Left cardiac atrium (tissue), 4 donors: ENCODE measurements at regions not wholly inside any gene's neighbourhood (a gene's known extent, or its start where the extent isn't known, plus 50 kb on each side); places are given as distances from the start of the nearest gene placed in this dataset.
A peak's percentile ranks its signal among the peaks of the same experiment; 100 is the strongest.
"Not testable (repeated sequence)": the region's sequence is repeated elsewhere in the genome, so short reads cannot be mapped to it uniquely, and the experiment has no call there.

Experiments used
- ATAC-seq, 2 donors: fragments of 200-7000 bp; cut with Tn5 transposase; one replicate each; pipeline ENCODE4 v1.9.1; 2020; ENCODE audit warnings: mild to moderate bottlenecking in 2 of 2, moderate library complexity in 2 of 2
- DNase-seq: peaks from one replicate; pipeline ENCODE4 v3.0.0-alpha.2; 2020
- intact Hi-C, 2 donors: fragments of 100-400 bp; cut with DNase I; formaldehyde crosslinking; loops; one replicate each; pipeline versions ENCODE4 v1.14.1 to v1.15.1; 2022 to 2023
- donor health status: DM: no; HTN: yes; CAD: no.
- donor health status: DM: no; HTN: yes; CAD: no; lungs with severe emphysema.
- donor health status: DM: yes; HTN: yes; CAD: no.
- donor health status: Dilated cardiomyopathy.

- intact Hi-C loops, result no loop called here
- no peak for ATAC-seq
- DNase-seq, result no peak
These were observed 52.4 kb downstream of the ELAPOR2 start for GRCh38 chr7:87007038-87007437.

- intact Hi-C loops, result no loop called here
- DNase-seq, result no peak
- no peak for ATAC-seq
These were observed 54.5 kb downstream of the ELAPOR2 start for GRCh38 chr7:87004956-87005355.

- DNase-seq (no peak), ATAC-seq (peak; percentile 72 to 73)
- intact Hi-C loops, result no loop called here
These were observed 55.3 kb downstream of the ELAPOR2 start for GRCh38 chr7:87003872-87004798.

GRCh38 chr7:87001214-87001613 is 58.2 kb downstream of the ELAPOR2 start:
- ATAC-seq (peak; percentile 30 to 43), DNase-seq (no peak)
- intact Hi-C loops, result no loop called here

GRCh38 chr7:87000344-87000743 is 59.1 kb downstream of the ELAPOR2 start:
- intact Hi-C loops, result no loop called here
- DNase-seq (no peak), ATAC-seq (peak in 1 of 2 donors; percentile 71)

GRCh38 chr7:86999750-87000149 is 59.7 kb downstream of the ELAPOR2 start:
- no peak for DNase-seq
- intact Hi-C loops, result no loop called here
- no peak for ATAC-seq

- intact Hi-C loops, result no loop called here
- DNase-seq (no peak), ATAC-seq (no peak)
These were observed 63.6 kb downstream of the ELAPOR2 start for GRCh38 chr7:86995814-86996213.

GRCh38 chr7:86995052-86995725 is 64.3 kb downstream of the ELAPOR2 start:
- ATAC-seq (no peak), DNase-seq (no peak)
- intact Hi-C loops, result no loop called here

GRCh38 chr7:86991771-86992191 is 67.7 kb downstream of the ELAPOR2 start:
- ATAC-seq (no peak), DNase-seq (no peak)
- intact Hi-C loops, result no loop called here

GRCh38 chr7:86991093-86991769 is 68.2 kb downstream of the ELAPOR2 start:
- DNase-seq (no peak), ATAC-seq (no peak)
- intact Hi-C loops, result no loop called here

- intact Hi-C loops, result no loop called here
- DNase-seq (no peak), ATAC-seq (no peak)
These were observed 70.0 kb downstream of the ELAPOR2 start for GRCh38 chr7:86989407-86989806.

- intact Hi-C loops, ATAC-seq, DNase-seq: not testable (repeated sequence)
These were observed 71.6 kb downstream of the ELAPOR2 start for GRCh38 chr7:86987834-86988233.

- DNase-seq, intact Hi-C loops, ATAC-seq: not testable (repeated sequence)
These were observed 72.1 kb downstream of the ELAPOR2 start for GRCh38 chr7:86987358-86987757.

GRCh38 chr7:86985342-86985741 is 74.1 kb downstream of the ELAPOR2 start:
- ATAC-seq, intact Hi-C loops, DNase-seq: not testable (repeated sequence)

GRCh38 chr7:86983654-86984053 is 75.8 kb downstream of the ELAPOR2 start:
- ATAC-seq, DNase-seq, intact Hi-C loops: not testable (repeated sequence)

GRCh38 chr7:86981937-86982336 is 77.5 kb downstream of the ELAPOR2 start:
- intact Hi-C loops, ATAC-seq, DNase-seq: not testable (repeated sequence)

- ATAC-seq (no peak), DNase-seq (no peak)
- intact Hi-C loops, result no loop called here
These were observed 78.3 kb downstream of the ELAPOR2 start for GRCh38 chr7:86981127-86981526.

- DNase-seq, result no peak
- no peak for ATAC-seq
- intact Hi-C loops, result no loop called here
These were observed 79.2 kb downstream of the ELAPOR2 start for GRCh38 chr7:86980223-86980622.

- intact Hi-C loops, result no loop called here
- DNase-seq (no peak), ATAC-seq (no peak)
These were observed 80.5 kb downstream of the ELAPOR2 start for GRCh38 chr7:86978808-86979506.
